ENCODE measurements at regions not wholly inside any gene's neighbourhood (a gene's known extent, or its start where the extent isn't known, plus 50 kb on each side); places are given as distances from the start of the nearest gene placed in this dataset.

DNA sequence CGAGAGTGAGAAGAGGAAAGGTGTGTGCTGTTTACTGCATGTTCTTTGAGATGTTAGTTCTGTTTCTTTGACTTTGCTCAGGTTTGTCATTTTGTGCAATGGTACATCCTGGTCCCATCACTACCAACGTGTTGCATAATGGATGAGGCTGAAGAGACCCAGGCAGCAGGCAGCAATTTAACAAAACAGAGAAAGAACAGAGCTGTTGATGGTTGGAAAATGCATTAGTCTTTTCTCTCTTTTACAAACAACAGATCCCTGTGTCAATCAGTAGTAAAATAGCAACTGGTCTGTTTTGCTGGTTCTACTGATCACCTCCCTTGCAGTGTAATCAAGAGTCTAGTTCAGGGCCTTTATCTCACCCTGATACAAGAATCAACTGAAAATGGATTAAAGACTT is 64.8 kb upstream of the LIMCH1 start:
- DNase-seq (ENCODE audit: low read depth in 1 of 2, low spot score in 1 of 2), result no peak
- TF ChIP-seq, protein P1, sequence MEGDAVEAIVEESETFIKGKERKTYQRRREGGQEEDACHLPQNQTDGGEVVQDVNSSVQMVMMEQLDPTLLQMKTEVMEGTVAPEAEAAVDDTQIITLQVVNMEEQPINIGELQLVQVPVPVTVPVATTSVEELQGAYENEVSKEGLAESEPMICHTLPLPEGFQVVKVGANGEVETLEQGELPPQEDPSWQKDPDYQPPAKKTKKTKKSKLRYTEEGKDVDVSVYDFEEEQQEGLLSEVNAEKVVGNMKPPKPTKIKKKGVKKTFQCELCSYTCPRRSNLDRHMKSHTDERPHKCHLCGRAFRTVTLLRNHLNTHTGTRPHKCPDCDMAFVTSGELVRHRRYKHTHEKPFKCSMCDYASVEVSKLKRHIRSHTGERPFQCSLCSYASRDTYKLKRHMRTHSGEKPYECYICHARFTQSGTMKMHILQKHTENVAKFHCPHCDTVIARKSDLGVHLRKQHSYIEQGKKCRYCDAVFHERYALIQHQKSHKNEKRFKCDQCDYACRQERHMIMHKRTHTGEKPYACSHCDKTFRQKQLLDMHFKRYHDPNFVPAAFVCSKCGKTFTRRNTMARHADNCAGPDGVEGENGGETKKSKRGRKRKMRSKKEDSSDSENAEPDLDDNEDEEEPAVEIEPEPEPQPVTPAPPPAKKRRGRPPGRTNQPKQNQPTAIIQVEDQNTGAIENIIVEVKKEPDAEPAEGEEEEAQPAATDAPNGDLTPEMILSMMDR (IDR thresholded peaks at IDR 0.05; ENCODE audit: insufficient read depth, low read length), result no peak
- TF ChIP-seq, protein P2, sequence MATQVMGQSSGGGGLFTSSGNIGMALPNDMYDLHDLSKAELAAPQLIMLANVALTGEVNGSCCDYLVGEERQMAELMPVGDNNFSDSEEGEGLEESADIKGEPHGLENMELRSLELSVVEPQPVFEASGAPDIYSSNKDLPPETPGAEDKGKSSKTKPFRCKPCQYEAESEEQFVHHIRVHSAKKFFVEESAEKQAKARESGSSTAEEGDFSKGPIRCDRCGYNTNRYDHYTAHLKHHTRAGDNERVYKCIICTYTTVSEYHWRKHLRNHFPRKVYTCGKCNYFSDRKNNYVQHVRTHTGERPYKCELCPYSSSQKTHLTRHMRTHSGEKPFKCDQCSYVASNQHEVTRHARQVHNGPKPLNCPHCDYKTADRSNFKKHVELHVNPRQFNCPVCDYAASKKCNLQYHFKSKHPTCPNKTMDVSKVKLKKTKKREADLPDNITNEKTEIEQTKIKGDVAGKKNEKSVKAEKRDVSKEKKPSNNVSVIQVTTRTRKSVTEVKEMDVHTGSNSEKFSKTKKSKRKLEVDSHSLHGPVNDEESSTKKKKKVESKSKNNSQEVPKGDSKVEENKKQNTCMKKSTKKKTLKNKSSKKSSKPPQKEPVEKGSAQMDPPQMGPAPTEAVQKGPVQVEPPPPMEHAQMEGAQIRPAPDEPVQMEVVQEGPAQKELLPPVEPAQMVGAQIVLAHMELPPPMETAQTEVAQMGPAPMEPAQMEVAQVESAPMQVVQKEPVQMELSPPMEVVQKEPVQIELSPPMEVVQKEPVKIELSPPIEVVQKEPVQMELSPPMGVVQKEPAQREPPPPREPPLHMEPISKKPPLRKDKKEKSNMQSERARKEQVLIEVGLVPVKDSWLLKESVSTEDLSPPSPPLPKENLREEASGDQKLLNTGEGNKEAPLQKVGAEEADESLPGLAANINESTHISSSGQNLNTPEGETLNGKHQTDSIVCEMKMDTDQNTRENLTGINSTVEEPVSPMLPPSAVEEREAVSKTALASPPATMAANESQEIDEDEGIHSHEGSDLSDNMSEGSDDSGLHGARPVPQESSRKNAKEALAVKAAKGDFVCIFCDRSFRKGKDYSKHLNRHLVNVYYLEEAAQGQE (IDR thresholded peaks at IDR 0.05; ENCODE audit: insufficient replicate concordance, low read depth), result no peak
- TF ChIP-seq POLR2AphosphoS5 (IDR thresholded peaks at IDR 0.05; ENCODE audit: low read depth) (no peak), SPI1 (IDR thresholded peaks at IDR 0.05; ENCODE audit: borderline replicate concordance, low read depth) (no peak), GABPA (IDR thresholded peaks at IDR 0.05; ENCODE audit: low read depth) (no peak)
- no peaks in the 10 kb centered on the region for H3K27me3 ChIP-seq (ENCODE audit: insufficient read depth, poor library complexity, severe bottlenecking)
- H3K27ac ChIP-seq (replicated peaks), result no peak overlapping the region
- H3K4me3 ChIP-seq (replicated peaks; ENCODE audit: insufficient read depth, low read length), result no peak overlapping the region

DNA sequence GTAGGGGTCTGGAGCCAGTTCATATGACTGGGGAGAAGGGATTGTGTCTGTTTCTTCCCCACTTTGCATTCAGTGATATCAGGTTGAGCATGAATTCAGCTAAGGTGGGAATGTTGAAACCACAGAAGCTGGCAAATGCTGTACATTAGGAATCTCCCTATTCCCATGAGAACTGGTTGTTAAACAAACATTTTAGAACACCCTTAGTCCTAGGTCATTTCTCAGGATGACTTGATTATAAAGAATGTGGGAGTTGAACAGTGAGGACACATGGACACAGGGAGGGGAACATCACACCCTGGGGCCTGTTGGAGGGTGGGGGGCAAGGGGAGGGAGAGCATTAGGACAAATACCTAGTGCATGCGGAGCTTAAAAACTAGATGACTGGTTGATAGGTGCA is 62.6 kb upstream of the LIMCH1 start:
- H3K27ac ChIP-seq (replicated peaks), result no peak overlapping the region
- no peak overlapping the region for H3K4me3 ChIP-seq (replicated peaks; ENCODE audit: insufficient read depth, low read length)
- no peak for DNase-seq (ENCODE audit: low read depth in 1 of 2, low spot score in 1 of 2)
- no peaks in the 10 kb centered on the region for H3K27me3 ChIP-seq (ENCODE audit: insufficient read depth, poor library complexity, severe bottlenecking)
- TF ChIP-seq, protein P1 (IDR thresholded peaks at IDR 0.05; ENCODE audit: insufficient read depth, low read length), result no peak
- no peak for TF ChIP-seq POLR2AphosphoS5 (IDR thresholded peaks at IDR 0.05; ENCODE audit: low read depth)
- TF ChIP-seq GABPA (IDR thresholded peaks at IDR 0.05; ENCODE audit: low read depth), result no peak
- TF ChIP-seq, protein P2 (IDR thresholded peaks at IDR 0.05; ENCODE audit: insufficient replicate concordance, low read depth), result no peak
- no peak for TF ChIP-seq SPI1 (IDR thresholded peaks at IDR 0.05; ENCODE audit: borderline replicate concordance, low read depth)

DNA sequence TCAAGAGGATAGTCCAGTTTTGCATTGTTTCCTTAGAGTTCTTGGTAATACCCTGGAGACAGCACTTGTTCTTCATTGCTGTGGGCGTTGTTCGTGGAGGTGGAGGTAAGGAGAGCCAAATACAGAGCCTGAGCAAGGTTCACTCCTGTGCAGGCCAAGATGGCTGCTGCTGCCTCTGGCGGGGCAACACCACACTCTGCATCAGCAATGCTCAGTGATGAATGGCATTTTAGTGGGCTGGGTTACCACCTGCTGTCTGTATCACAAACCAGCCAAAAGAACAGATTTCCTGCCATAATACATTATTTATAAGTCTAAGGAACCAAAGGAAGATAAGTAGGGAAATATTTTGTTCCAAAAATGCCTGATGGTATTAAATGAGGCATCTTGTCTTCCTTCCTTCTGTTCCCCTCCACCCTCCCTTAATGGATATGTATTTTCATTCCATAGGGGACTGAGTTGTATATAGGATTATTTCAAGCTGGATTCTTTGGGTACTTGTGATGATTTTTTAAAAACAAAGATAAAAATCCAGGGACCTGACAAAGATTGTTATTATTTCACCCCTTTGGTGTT is 61.6 kb upstream of the LIMCH1 start:
- no peak overlapping the region for H3K27ac ChIP-seq (replicated peaks)
- no peak for DNase-seq (ENCODE audit: low read depth in 1 of 2, low spot score in 1 of 2)
- TF ChIP-seq, protein P1 (IDR thresholded peaks at IDR 0.05; ENCODE audit: insufficient read depth, low read length), result no peak
- TF ChIP-seq POLR2AphosphoS5 (IDR thresholded peaks at IDR 0.05; ENCODE audit: low read depth), result no peak
- no peak for TF ChIP-seq SPI1 (IDR thresholded peaks at IDR 0.05; ENCODE audit: borderline replicate concordance, low read depth)
- TF ChIP-seq, protein P2 (IDR thresholded peaks at IDR 0.05; ENCODE audit: insufficient replicate concordance, low read depth), result no peak
- TF ChIP-seq GABPA (IDR thresholded peaks at IDR 0.05; ENCODE audit: low read depth), result no peak
- no peaks in the 10 kb centered on the region for H3K27me3 ChIP-seq (ENCODE audit: insufficient read depth, poor library complexity, severe bottlenecking)
- H3K4me3 ChIP-seq (replicated peaks; ENCODE audit: insufficient read depth, low read length), result no peak overlapping the region

Data from HL-60 (cell line).